Lower leg skin (tissue), 4 donors: ENCODE measurements at regions not wholly inside any gene's neighbourhood (a gene's known extent, or its start where the extent isn't known, plus 50 kb on each side); places are given as distances from the start of the nearest gene placed in this dataset.

Source experiments
- DNase-seq, 2 donors: peaks; one replicate each; pipeline ENCODE4 v3.0.0-alpha.2; 2019; ENCODE audit warnings: low spot score in 2 of 2
- H3K4me3 ChIP-seq: fragments of 200-600 bp; sonication (generic); 2 replicates; pipeline ENCODE4 v1.5.1; 2017; ENCODE audit warnings: mild to moderate bottlenecking, low read depth; ENCODE audit not compliant: poor library complexity, severe bottlenecking
- POLR2A ChIP-seq, 2 donors: fragments of 450-650 bp; IDR thresholded peaks; one replicate each; pipeline ENCODE4 v1.6.1; 2016 to 2017; ENCODE audit warnings: antibody characterized with exemption in 2 of 2, mild to moderate bottlenecking in 1 of 2, moderate library complexity in 1 of 2
- WGBS, 2 donors: methylation state at CpG; one replicate each; pipeline ENCODE4 v1.1.5; 2018; 5-methylcytosine and 5-hydroxymethylcytosine counted together
- intact Hi-C: fragments of 100-400 bp; cut with DNase I; formaldehyde crosslinking; loops from one replicate; pipeline ENCODE4 v1.15.0; 2023; ENCODE audit warnings: low total_unique reads
- TF ChIP-seq, protein P1 (sequence below), 3 donors: fragments of 450-650 bp; IDR thresholded peaks; one replicate each; pipeline ENCODE4 v1.5.1; 2016; ENCODE audit warnings: antibody characterized with exemption in 3 of 3, mild to moderate bottlenecking in 3 of 3, moderate library complexity in 2 of 3

DNA sequence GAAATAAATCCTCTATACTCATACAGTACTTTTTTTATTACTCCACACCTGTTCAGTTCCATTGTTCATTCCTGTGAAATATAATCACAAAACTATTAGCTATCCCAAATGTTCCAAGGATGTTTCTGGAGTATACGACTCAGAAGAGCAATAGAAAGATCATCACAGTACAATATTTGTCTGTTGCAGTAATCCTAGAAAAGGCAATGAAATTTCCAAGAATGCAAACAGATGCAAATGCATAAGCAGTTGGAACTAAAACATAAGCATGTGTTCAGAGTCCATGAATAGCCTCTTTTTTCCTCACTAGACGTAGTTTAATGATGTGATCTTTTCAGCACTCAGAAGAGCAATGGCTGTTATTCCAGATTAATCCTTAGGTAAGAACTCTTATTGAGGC is 55.2 kb downstream of the RTL3 start:
- WGBS, 2 donors = 61 to 69% methylated on average over 2 of the region's 2 CpGs
- intact Hi-C loops = no loop called here
- TF ChIP-seq, protein P1, sequence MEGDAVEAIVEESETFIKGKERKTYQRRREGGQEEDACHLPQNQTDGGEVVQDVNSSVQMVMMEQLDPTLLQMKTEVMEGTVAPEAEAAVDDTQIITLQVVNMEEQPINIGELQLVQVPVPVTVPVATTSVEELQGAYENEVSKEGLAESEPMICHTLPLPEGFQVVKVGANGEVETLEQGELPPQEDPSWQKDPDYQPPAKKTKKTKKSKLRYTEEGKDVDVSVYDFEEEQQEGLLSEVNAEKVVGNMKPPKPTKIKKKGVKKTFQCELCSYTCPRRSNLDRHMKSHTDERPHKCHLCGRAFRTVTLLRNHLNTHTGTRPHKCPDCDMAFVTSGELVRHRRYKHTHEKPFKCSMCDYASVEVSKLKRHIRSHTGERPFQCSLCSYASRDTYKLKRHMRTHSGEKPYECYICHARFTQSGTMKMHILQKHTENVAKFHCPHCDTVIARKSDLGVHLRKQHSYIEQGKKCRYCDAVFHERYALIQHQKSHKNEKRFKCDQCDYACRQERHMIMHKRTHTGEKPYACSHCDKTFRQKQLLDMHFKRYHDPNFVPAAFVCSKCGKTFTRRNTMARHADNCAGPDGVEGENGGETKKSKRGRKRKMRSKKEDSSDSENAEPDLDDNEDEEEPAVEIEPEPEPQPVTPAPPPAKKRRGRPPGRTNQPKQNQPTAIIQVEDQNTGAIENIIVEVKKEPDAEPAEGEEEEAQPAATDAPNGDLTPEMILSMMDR (IDR thresholded peaks at IDR 0.05) = no peak
- TF ChIP-seq POLR2A (IDR thresholded peaks at IDR 0.05) = no peak

DNA sequence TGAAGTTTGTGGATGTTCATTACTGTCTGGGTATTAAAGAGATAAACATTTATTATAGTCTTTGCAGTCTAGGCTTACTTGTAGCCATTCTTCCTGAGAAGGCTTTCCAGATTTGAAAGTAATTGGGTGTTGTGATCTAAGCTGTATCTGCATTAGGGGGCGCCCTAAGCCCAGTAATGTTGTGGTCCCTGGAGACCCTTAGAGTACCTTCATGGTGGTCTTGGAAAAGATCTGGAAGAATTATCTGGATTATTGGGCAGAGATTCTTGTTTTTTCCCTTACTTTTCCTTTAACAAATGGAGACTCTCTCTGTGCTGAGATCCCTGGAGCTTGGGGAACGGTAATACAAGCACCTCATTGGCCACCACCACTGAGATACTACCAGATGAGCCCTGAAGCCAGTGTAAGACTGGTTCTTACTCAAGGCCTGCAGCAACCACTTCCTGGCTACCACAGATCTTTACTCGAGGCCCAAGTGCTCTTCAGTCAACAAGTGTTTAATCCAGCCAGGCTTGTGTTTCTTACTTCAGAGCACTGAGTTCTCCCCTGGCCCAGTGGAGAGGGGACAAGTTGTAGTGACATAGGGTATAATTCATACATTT is 63.1 kb downstream of the RTL3 start:
- TF ChIP-seq, protein P1 (IDR thresholded peaks at IDR 0.05) = no peak
- no peak for TF ChIP-seq POLR2A (IDR thresholded peaks at IDR 0.05)
- no peak for DNase-seq
- intact Hi-C loops = no loop called here
- no peak overlapping the region for H3K4me3 ChIP-seq
- WGBS, 2 donors = 52 to 61% methylated on average over 3 of the region's 3 CpGs

More for the DNA sequence above, 55.2 kb downstream of the RTL3 start:
- no peak for DNase-seq
- no peak overlapping the region for H3K4me3 ChIP-seq

DNA sequence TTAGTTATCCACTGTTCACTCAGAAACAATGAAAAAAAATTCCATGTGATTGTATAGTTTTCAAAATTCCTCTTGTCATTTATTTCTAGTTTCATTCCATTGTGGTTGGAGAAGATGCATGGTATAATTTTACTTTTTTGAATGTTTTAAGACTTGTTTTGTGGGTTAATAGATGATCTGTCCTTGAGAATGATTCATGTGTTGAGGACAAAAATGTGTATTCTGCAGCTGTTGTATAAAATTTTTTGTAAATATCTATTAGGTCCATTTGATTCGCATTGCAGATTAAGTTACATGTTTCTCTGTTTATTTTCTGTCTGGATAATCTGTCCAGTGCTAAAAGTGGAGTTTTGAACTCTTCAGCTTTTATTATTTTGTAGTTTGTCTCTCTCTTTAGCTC is 65.4 kb downstream of the RTL3 start:
- 51 to 90% methylated on average over 1 of the region's 1 CpG for WGBS, 2 donors
- intact Hi-C loops = no loop called here
- no peak overlapping the region for H3K4me3 ChIP-seq
- no peak for DNase-seq
- TF ChIP-seq, protein P1 (IDR thresholded peaks at IDR 0.05) = no peak
- no peak for TF ChIP-seq POLR2A (IDR thresholded peaks at IDR 0.05)

DNA sequence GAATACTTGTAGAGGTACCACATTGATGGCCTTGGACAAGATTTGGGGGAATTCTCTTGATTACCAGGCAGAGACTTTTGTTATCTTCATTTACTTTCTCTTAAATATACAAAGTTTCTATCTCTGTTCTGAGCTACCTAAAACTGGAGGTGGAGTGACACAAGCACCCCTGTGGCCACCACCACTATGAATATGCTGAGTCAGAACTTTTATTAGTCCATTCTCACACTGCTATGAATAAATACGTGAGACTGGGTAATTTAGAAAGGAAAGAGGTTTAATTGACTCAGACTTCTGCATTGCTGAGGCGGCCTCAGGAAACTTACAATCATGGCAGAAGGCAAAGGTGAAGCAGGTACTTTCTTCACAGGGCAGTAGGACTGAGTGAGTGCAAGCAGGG is 67.1 kb downstream of the RTL3 start:
- no peak for DNase-seq
- intact Hi-C loops = no loop called here
- H3K4me3 ChIP-seq = no peak overlapping the region
- no peak for TF ChIP-seq POLR2A (IDR thresholded peaks at IDR 0.05)
- TF ChIP-seq, protein P1 (IDR thresholded peaks at IDR 0.05) = no peak
- 73 to 88% methylated on average over 2 of the region's 2 CpGs for WGBS, 2 donors

DNA sequence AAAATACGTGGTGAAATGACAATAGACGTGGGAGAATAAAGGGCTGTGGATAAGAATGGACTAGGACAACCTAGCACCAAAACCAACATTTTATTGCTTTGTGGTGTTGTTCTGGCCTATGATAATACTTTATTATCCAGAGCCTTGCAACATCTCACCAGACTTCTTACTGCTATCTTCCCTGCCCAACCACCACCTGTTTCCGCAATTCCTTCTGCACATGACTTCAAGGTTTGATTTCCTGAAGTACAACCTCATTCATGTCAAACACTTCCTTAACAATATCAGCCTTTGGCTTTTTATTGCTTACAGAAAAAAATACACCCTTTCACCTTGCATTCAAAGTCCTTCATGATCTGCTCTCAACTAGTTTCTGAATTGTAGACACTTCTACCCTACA is 84.8 kb downstream of the RTL3 start:
- DNase-seq = no peak
- intact Hi-C loops = no loop called here
- no peak overlapping the region for H3K4me3 ChIP-seq
- TF ChIP-seq, protein P1 (IDR thresholded peaks at IDR 0.05) = no peak
- WGBS, 2 donors = 71 to 74% methylated on average over 3 of the region's 3 CpGs

DNA sequence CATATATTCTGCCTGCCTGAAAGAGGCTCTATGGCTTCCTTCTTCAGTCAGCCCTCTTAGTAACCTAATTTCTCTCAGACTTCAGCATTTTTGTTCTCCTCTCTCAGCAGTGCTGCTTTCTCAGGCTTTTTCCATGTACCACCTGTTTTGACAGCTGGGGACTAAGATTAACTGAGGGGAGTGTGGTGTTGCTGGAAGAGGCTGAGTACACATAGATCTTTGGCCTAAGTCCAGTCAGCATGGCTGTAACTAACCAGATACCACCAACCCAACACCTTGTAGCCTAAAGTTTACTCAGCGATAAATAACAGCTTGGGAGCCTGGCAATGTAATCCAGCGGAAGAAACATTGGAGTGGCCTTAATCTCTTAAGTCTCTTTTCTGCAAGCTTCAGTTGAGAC is 85.5 kb downstream of the RTL3 start:
- no peak for DNase-seq
- no peak for TF ChIP-seq POLR2A (IDR thresholded peaks at IDR 0.05)
- TF ChIP-seq, protein P1 (IDR thresholded peaks at IDR 0.05) = no peak
- intact Hi-C loops = no loop called here
- H3K4me3 ChIP-seq = no peak overlapping the region
- WGBS, 2 donors = 75 to 98% methylated on average over 2 of the region's 2 CpGs
